OCI-LY7 (cell line): ENCODE measurements at regions not wholly inside any gene's neighbourhood (a gene's known extent, or its start where the extent isn't known, plus 50 kb on each side); places are given as distances from the start of the nearest gene placed in this dataset.

ENCODE experiments used
- CTCF ChIP-seq: fragments of 200-600 bp; sonication (generic); conservative IDR thresholded peaks from 2 replicates; pipeline ENCODE4 v1.5.1; 2014; ENCODE audit warnings: mild to moderate bottlenecking, antibody characterized with exemption, low read length, moderate library complexity, mixed read lengths
- EZH2phosphoT487 ChIP-seq: fragments of 200-600 bp; sonication (generic); IDR thresholded peaks from 2 replicates; pipeline ENCODE4 v1.6.1; 2018; ENCODE audit warnings: low read depth, borderline replicate concordance, mild to moderate bottlenecking, mixed run types, antibody characterized with exemption, low read length, moderate library complexity, mixed read lengths

GRCh38 chr3:13722178-13722577, 157.7 kb downstream of the WNT7A start:
- TF ChIP-seq CTCF (no peak), EZH2phosphoT487 (no peak)
